MCF 10A (cell line): ENCODE measurements at regions not wholly inside any gene's neighbourhood (a gene's known extent, or its start where the extent isn't known, plus 50 kb on each side); places are given as distances from the start of the nearest gene placed in this dataset.
"Not testable (repeated sequence)": the region's sequence is repeated elsewhere in the genome, so short reads cannot be mapped to it uniquely, and the experiment has no call there.

Experiments used
- BruUV-seq: library from RNA; stranded (reverse); fragments of 400-500 nt; replicated peaks from 2 replicates; lab custom pipeline; 2021; lab: Mats Ljungman, UMichigan
- CTCF ChIA-PET: fragments of 300-600 bp; sonication (Branson Sonifier 250); formaldehyde crosslinking; extraction: SDS; loops from one replicate; lab custom pipeline; 2021; ENCODE audit warnings: antibody characterized with exemption, inconsistent platforms; lab: Yijun Ruan, JAX
- POLR2A ChIA-PET: fragments of 300-600, 350-650 bp; sonication (Branson Sonifier 250); formaldehyde crosslinking; extraction: SDS; loops from one replicate; lab custom pipeline; 2020; ENCODE audit warnings: antibody characterized with exemption, inconsistent platforms; lab: Yijun Ruan, JAX
- DNase-seq: peaks from one replicate; pipeline ENCODE4 v3.0.0-alpha.2; 2018; ENCODE audit not compliant: unreplicated experiment
- H3K27ac Mint-ChIP-seq: one replicate; pipeline ENCODE4 v1.8.0; 2022; ENCODE audit warnings: mild to moderate bottlenecking, low read depth, mixed read lengths; ENCODE audit not compliant: unreplicated experiment
- H3K27me3 Mint-ChIP-seq: one replicate; pipeline ENCODE4 v1.8.0; 2022; ENCODE audit warnings: mixed read lengths; ENCODE audit not compliant: insufficient read depth, unreplicated experiment
- H3K36me3 Mint-ChIP-seq: one replicate; pipeline ENCODE4 v1.8.0; 2022; ENCODE audit warnings: mild to moderate bottlenecking, moderate library complexity, mixed read lengths; ENCODE audit not compliant: insufficient read depth, unreplicated experiment
- H3K4me1 Mint-ChIP-seq: one replicate; pipeline ENCODE4 v1.8.0; 2022; ENCODE audit warnings: mixed read lengths; ENCODE audit not compliant: insufficient read depth, unreplicated experiment
- H3K4me3 Mint-ChIP-seq: one replicate; pipeline ENCODE4 v1.8.0; 2022; ENCODE audit warnings: mild to moderate bottlenecking, moderate library complexity, mixed read lengths; ENCODE audit not compliant: unreplicated experiment
- H3K9me3 Mint-ChIP-seq: one replicate; pipeline ENCODE4 v1.8.0; 2022; ENCODE audit warnings: mixed read lengths; ENCODE audit not compliant: unreplicated experiment
- CTCF ChIP-seq: fragments of 200-600 bp; IDR thresholded peaks from one replicate; pipeline ENCODE4 v1.8.0; 2022; ENCODE audit warnings: antibody characterized with exemption, mild to moderate bottlenecking; ENCODE audit not compliant: unreplicated experiment
- intact Hi-C: fragments of 100-400 bp; cut with micrococcal nuclease; formaldehyde crosslinking; loops from 2 replicates; pipeline ENCODE4 v1.14.1; 2022

GRCh38 chr2:91772240-91772937 is 3080.9 kb downstream of the RPIA start:
- H3K27ac Mint-ChIP-seq, H3K4me3 Mint-ChIP-seq, DNase-seq, intact Hi-C loops, H3K27me3 Mint-ChIP-seq, H3K36me3 Mint-ChIP-seq, BruUV-seq, CTCF ChIA-PET, H3K4me1 Mint-ChIP-seq, POLR2A ChIA-PET, H3K9me3 Mint-ChIP-seq: not testable (repeated sequence)

GRCh38 chr2:91773810-91774209 is 3082.3 kb downstream of the RPIA start:
- H3K9me3 Mint-ChIP-seq, BruUV-seq, H3K4me1 Mint-ChIP-seq, H3K27me3 Mint-ChIP-seq, H3K36me3 Mint-ChIP-seq, H3K27ac Mint-ChIP-seq, intact Hi-C loops, H3K4me3 Mint-ChIP-seq, CTCF ChIA-PET, POLR2A ChIA-PET, DNase-seq: not testable (repeated sequence)

GRCh38 chr2:91775193-91775592 is 3083.7 kb downstream of the RPIA start:
- intact Hi-C loops, DNase-seq, CTCF ChIA-PET, BruUV-seq, H3K36me3 Mint-ChIP-seq, H3K27me3 Mint-ChIP-seq, H3K27ac Mint-ChIP-seq, H3K4me3 Mint-ChIP-seq, H3K9me3 Mint-ChIP-seq, H3K4me1 Mint-ChIP-seq, POLR2A ChIA-PET: not testable (repeated sequence)

GRCh38 chr2:91780324-91780723 is 3088.9 kb downstream of the RPIA start:
- not testable (repeated sequence) for H3K27me3 Mint-ChIP-seq

GRCh38 chr2:91809391-91809790 is 3061.8 kb upstream of the TEKT4 start:
- CTCF ChIA-PET, BruUV-seq, H3K36me3 Mint-ChIP-seq, H3K27ac Mint-ChIP-seq, POLR2A ChIA-PET, H3K27me3 Mint-ChIP-seq, H3K4me3 Mint-ChIP-seq, intact Hi-C loops, H3K9me3 Mint-ChIP-seq, DNase-seq, H3K4me1 Mint-ChIP-seq: not testable (repeated sequence)

More at GRCh38 chr2:91780324-91780723, 3088.9 kb downstream of the RPIA start:
- H3K4me1 Mint-ChIP-seq, intact Hi-C loops, DNase-seq, CTCF ChIA-PET, POLR2A ChIA-PET, H3K36me3 Mint-ChIP-seq, H3K27ac Mint-ChIP-seq, H3K9me3 Mint-ChIP-seq, BruUV-seq, H3K4me3 Mint-ChIP-seq: not testable (repeated sequence)

GRCh38 chr2:91839904-91840868 is 3031.0 kb upstream of the TEKT4 start:
- Mint-ChIP-seq H3K9me3 (no peaks in the 10 kb centered on the region), H3K27me3 (peaks cover 18% of the 10 kb centered on the region), H3K36me3 (no peaks in the 10 kb centered on the region), H3K27ac (no peak overlapping the region), H3K4me1 (no peaks in the 10 kb centered on the region), H3K4me3 (no peak overlapping the region)
- no peak for DNase-seq
- ChIA-PET CTCF (no interaction called here), POLR2A (no interaction called here)
- intact Hi-C loops: no loop called here
- BruUV-seq: no TSS peak
- TF ChIP-seq CTCF: no peak

- H3K36me3 Mint-ChIP-seq, H3K4me3 Mint-ChIP-seq, H3K9me3 Mint-ChIP-seq, H3K27ac Mint-ChIP-seq, DNase-seq, CTCF ChIA-PET, POLR2A ChIA-PET, H3K4me1 Mint-ChIP-seq, intact Hi-C loops, BruUV-seq: not testable (repeated sequence)
- H3K27me3 Mint-ChIP-seq: peaks cover 18% of the 10 kb centered on the region
Measured at GRCh38 chr2:91842264-91842663, 3029.0 kb upstream of the TEKT4 start.

- H3K36me3 Mint-ChIP-seq, CTCF ChIA-PET, POLR2A ChIA-PET, BruUV-seq, intact Hi-C loops, H3K27ac Mint-ChIP-seq, H3K4me1 Mint-ChIP-seq, H3K9me3 Mint-ChIP-seq, DNase-seq, H3K4me3 Mint-ChIP-seq: not testable (repeated sequence)
- peaks cover 18% of the 10 kb centered on the region for H3K27me3 Mint-ChIP-seq
Measured at GRCh38 chr2:91842913-91843312, 3028.3 kb upstream of the TEKT4 start.
